ENCODE measurements at regions not wholly inside any gene's neighbourhood (a gene's known extent, or its start where the extent isn't known, plus 50 kb on each side); places are given as distances from the start of the nearest gene placed in this dataset.

DNA sequence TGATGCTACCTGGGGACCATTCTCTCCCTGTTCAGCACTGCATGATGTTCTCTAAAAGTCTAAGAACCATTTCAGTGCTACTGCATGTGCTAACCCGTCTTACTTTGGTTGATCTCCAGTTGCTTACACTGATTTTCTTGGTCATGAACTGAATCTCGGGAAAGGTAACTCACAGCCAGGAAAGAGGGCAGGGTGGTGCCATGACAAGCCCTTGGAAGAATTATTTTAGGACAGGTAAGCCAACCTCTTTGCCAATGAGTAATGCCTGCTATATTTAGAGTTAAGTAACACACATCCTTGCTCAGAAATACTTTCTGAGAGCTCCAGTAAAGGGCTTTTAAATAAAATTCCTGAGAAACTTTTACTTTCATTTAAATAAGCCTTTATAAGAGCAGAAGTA lies 126.7 kb downstream of the ARL4A start:
- no TSS peak for BruUV-seq (replicated peaks)
- CTCF ChIA-PET, result no interaction called here
- Mint-ChIP-seq H3K27ac (ENCODE audit: unreplicated experiment) (no peak overlapping the region), H3K27me3 (ENCODE audit: unreplicated experiment) (no peaks in the 10 kb centered on the region), H3K9me3 (ENCODE audit: low read depth, unreplicated experiment) (no peaks in the 10 kb centered on the region), H3K36me3 (ENCODE audit: insufficient read depth, unreplicated experiment) (no peaks in the 10 kb centered on the region), H3K4me3 (ENCODE audit: low read depth, unreplicated experiment) (no peak overlapping the region), H3K4me1 (ENCODE audit: low read depth, unreplicated experiment) (peaks cover 10% of the 10 kb centered on the region)
- intact Hi-C loops (cut with micrococcal nuclease; ENCODE audit: unreplicated experiment), result no loop called here
- DNase-seq, result no peak
- TF ChIP-seq, protein P1, sequence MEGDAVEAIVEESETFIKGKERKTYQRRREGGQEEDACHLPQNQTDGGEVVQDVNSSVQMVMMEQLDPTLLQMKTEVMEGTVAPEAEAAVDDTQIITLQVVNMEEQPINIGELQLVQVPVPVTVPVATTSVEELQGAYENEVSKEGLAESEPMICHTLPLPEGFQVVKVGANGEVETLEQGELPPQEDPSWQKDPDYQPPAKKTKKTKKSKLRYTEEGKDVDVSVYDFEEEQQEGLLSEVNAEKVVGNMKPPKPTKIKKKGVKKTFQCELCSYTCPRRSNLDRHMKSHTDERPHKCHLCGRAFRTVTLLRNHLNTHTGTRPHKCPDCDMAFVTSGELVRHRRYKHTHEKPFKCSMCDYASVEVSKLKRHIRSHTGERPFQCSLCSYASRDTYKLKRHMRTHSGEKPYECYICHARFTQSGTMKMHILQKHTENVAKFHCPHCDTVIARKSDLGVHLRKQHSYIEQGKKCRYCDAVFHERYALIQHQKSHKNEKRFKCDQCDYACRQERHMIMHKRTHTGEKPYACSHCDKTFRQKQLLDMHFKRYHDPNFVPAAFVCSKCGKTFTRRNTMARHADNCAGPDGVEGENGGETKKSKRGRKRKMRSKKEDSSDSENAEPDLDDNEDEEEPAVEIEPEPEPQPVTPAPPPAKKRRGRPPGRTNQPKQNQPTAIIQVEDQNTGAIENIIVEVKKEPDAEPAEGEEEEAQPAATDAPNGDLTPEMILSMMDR (IDR thresholded peaks at IDR 0.05; ENCODE audit: unreplicated experiment), result no peak

DNA sequence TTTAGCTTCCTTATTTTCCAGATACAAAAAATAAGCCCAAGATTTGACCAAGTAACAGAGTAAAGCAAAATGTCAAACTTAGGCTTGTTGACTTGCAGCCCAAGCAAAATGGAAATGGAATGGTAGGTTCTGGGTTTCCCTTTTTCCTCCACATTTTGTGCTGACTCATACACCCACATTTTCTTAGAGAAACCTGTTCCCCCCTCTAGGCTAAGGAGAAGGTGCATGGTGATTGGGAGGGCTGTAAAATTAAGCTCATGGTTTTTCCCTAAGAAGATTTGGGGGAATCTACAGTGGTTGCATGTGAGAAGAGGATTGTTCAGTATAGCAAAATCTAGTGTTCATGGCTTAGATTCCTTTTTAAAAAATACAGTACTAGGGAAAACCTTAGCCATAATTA lies 127.4 kb downstream of the ARL4A start:
- Mint-ChIP-seq H3K27ac (ENCODE audit: unreplicated experiment) (no peak overlapping the region), H3K36me3 (ENCODE audit: insufficient read depth, unreplicated experiment) (no peaks in the 10 kb centered on the region), H3K4me1 (ENCODE audit: low read depth, unreplicated experiment) (peaks cover 10% of the 10 kb centered on the region), H3K27me3 (ENCODE audit: unreplicated experiment) (no peaks in the 10 kb centered on the region), H3K4me3 (ENCODE audit: low read depth, unreplicated experiment) (no peak overlapping the region), H3K9me3 (ENCODE audit: low read depth, unreplicated experiment) (no peaks in the 10 kb centered on the region)
- intact Hi-C loops (cut with micrococcal nuclease; ENCODE audit: unreplicated experiment), result no loop called here
- no peak for DNase-seq
- TF ChIP-seq, protein P1 (IDR thresholded peaks at IDR 0.05; ENCODE audit: unreplicated experiment), result no peak
- no TSS peak for BruUV-seq (replicated peaks)
- CTCF ChIA-PET, result no interaction called here

DNA sequence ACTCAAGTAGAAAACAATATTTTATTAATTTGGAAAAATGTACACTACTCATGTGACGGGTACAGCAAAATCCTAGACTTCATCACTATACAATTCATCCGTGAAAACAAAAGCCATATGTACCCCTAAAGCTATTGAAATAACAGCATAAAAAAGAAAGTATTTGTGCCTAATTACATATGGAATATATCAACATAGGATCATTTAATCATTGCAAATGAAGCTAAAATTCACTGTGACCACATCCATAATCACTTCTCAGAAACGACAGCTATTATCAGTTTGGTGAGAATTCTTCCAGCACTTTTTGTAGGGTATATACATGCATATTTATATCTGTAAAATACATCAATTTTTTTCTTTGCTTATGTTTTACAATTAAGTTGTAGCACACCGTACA lies 128.0 kb downstream of the ARL4A start:
- H3K27ac Mint-ChIP-seq (ENCODE audit: unreplicated experiment), result no peak overlapping the region
- H3K36me3 Mint-ChIP-seq (ENCODE audit: insufficient read depth, unreplicated experiment), result no peaks in the 10 kb centered on the region
- no peaks in the 10 kb centered on the region for H3K27me3 Mint-ChIP-seq (ENCODE audit: unreplicated experiment)
- H3K4me1 Mint-ChIP-seq (ENCODE audit: low read depth, unreplicated experiment), result peaks cover 10% of the 10 kb centered on the region
- no peaks in the 10 kb centered on the region for H3K9me3 Mint-ChIP-seq (ENCODE audit: low read depth, unreplicated experiment)
- DNase-seq, result no peak
- H3K4me3 Mint-ChIP-seq (ENCODE audit: low read depth, unreplicated experiment), result no peak overlapping the region
- CTCF ChIA-PET, result no interaction called here
- TF ChIP-seq, protein P1 (IDR thresholded peaks at IDR 0.05; ENCODE audit: unreplicated experiment), result no peak
- intact Hi-C loops (cut with micrococcal nuclease; ENCODE audit: unreplicated experiment), result no loop called here
- BruUV-seq (replicated peaks), result no TSS peak

DNA sequence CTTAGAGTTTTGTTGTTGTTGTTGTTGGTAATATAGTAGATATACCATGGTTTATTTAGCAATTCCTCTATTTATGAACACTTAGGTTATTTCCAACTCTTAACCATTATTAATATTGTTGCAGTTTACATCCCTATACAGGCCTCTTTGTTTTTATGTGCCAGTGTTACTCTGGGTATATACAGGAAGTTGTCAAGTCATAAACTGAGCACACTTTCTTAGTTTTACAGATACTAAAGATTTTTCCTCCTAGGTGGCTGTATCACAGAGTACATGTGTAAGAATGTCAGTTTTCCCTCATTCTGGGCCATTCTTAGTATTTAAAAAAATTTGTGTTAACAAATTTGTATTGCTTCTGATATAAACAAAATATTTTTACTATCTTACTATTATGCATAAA lies 128.4 kb downstream of the ARL4A start:
- BruUV-seq (replicated peaks), result no TSS peak
- no peak for DNase-seq
- Mint-ChIP-seq H3K36me3 (ENCODE audit: insufficient read depth, unreplicated experiment) (no peaks in the 10 kb centered on the region), H3K4me3 (ENCODE audit: low read depth, unreplicated experiment) (no peak overlapping the region), H3K27me3 (ENCODE audit: unreplicated experiment) (no peaks in the 10 kb centered on the region), H3K27ac (ENCODE audit: unreplicated experiment) (no peak overlapping the region), H3K4me1 (ENCODE audit: low read depth, unreplicated experiment) (peaks cover 12% of the 10 kb centered on the region), H3K9me3 (ENCODE audit: low read depth, unreplicated experiment) (no peaks in the 10 kb centered on the region)
- intact Hi-C loops (cut with micrococcal nuclease; ENCODE audit: unreplicated experiment), result no loop called here
- CTCF ChIA-PET, result no interaction called here
- TF ChIP-seq, protein P1 (IDR thresholded peaks at IDR 0.05; ENCODE audit: unreplicated experiment), result no peak

DNA sequence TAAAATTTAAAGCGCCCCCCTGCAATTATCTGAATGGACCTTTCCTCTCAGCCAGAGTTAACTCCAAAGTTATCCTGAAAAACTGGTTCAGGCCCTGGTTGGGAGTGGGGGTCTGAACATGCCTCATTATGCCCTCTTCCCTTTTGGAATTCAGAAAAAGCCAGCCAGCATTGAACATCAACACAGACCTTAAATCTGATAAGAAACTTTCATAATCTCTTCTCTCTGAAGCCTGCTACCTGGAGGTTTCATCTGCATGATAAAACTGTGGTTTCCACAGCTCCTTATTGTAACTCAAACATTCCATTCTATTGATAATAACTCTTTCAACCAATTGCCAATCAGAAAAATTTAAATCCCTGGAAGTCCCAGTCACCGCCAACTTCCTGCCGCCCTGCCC lies 133.3 kb downstream of the ARL4A start:
- TF ChIP-seq, protein P1 (IDR thresholded peaks at IDR 0.05; ENCODE audit: unreplicated experiment), result no peak
- H3K27me3 Mint-ChIP-seq (ENCODE audit: unreplicated experiment), result no peaks in the 10 kb centered on the region
- H3K9me3 Mint-ChIP-seq (ENCODE audit: low read depth, unreplicated experiment), result no peaks in the 10 kb centered on the region
- intact Hi-C loops (cut with micrococcal nuclease; ENCODE audit: unreplicated experiment), result no loop called here
- H3K36me3 Mint-ChIP-seq (ENCODE audit: insufficient read depth, unreplicated experiment), result no peaks in the 10 kb centered on the region
- H3K27ac Mint-ChIP-seq (ENCODE audit: unreplicated experiment), result no peak overlapping the region
- H3K4me3 Mint-ChIP-seq (ENCODE audit: low read depth, unreplicated experiment), result no peak overlapping the region
- BruUV-seq (replicated peaks), result no TSS peak
- CTCF ChIA-PET, result no interaction called here
- DNase-seq, result no peak
- peaks cover 23% of the 10 kb centered on the region for H3K4me1 Mint-ChIP-seq (ENCODE audit: low read depth, unreplicated experiment)
